HUES6 (cell line): ENCODE measurements at regions not wholly inside any gene's neighbourhood (a gene's known extent, or its start where the extent isn't known, plus 50 kb on each side); places are given as distances from the start of the nearest gene placed in this dataset.
"Not testable (repeated sequence)": the region's sequence is repeated elsewhere in the genome, so short reads cannot be mapped to it uniquely, and the experiment has no call there.

ENCODE experiments used
- H3K27ac ChIP-seq: 2 replicates; pipeline ENCODE4 v1.7.0; 2013; ENCODE audit warnings: low read depth, mild to moderate bottlenecking, low read length, inconsistent platforms
- H3K27me3 ChIP-seq: 2 replicates; pipeline ENCODE4 v1.6.1; 2013; ENCODE audit warnings: low read length; ENCODE audit not compliant: control insufficient read depth, insufficient read depth
- H3K36me3 ChIP-seq: 2 replicates; pipeline ENCODE4 v1.6.1; 2013; ENCODE audit warnings: low read length; ENCODE audit not compliant: control insufficient read depth, insufficient read depth
- H3K4me1 ChIP-seq: 2 replicates; pipeline ENCODE4 v1.6.1; 2013; ENCODE audit warnings: low read length; ENCODE audit not compliant: control insufficient read depth, insufficient read depth
- H3K4me3 ChIP-seq: 2 replicates; pipeline ENCODE4 v1.5.1; 2013; ENCODE audit warnings: low read depth, low read length
- H3K9ac ChIP-seq: one replicate; pipeline ENCODE4 v1.6.1; 2013; ENCODE audit warnings: mild to moderate bottlenecking, low read length
- H3K9me3 ChIP-seq: 2 replicates; pipeline ENCODE4 v1.6.1; 2013; ENCODE audit warnings: low read depth, low read length; ENCODE audit not compliant: control insufficient read depth, insufficient read depth

- Histone ChIP-seq H3K27ac (no peak overlapping the region), H3K4me3 (no peak overlapping the region), H3K9me3 (no peaks in the 10 kb centered on the region), H3K36me3 (no peaks in the 10 kb centered on the region), H3K4me1 (no peaks in the 10 kb centered on the region), H3K27me3 (no peaks in the 10 kb centered on the region), H3K9ac (no peak overlapping the region)
These were observed 168.7 kb upstream of the TENM4 start for GRCh38 chr11:79609511-79609910.

DNA sequence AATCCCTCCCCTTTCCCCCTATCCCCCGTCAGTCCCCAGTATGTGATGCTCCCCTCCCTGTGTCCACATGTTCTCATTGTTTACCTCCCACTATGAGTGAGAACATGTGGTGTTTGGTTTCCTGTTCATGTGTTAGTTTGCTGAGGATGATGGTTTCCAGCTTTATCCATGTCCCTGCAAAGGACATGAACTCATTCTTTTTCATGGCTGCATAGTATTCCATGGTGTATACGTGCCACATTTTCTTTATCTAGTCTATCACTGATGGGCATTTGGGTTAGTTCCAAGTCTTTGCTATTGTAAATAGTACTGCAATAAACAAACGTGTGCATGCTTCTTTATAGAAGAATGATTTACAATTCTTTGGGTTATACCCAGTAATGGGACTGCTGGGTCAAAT, 165.6 kb upstream of the TENM4 start:
- not testable (repeated sequence) for H3K4me3 ChIP-seq, H3K9me3 ChIP-seq, H3K36me3 ChIP-seq, H3K27ac ChIP-seq, H3K27me3 ChIP-seq, H3K9ac ChIP-seq, H3K4me1 ChIP-seq

DNA sequence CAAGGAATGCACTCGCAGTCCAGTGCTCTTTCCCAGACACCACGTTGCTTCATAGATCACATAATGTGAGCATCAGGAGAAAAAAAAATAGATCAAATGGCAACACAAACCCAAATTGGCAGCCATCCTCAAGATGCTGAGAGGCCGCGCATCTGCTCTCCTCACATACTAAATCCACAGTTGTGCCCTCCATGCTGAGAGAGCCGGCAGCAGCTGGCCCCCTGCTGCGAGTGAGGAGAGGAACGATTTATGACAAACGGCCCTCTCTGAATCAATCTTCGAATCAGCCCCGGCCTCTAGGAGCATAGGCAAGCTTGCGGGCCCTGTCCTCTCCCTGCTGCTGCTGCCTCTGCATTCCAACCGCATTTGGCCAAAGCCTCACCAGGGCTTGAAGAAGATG, 159.9 kb upstream of the TENM4 start:
- no peaks in the 10 kb centered on the region for H3K36me3 ChIP-seq
- H3K9me3 ChIP-seq = no peaks in the 10 kb centered on the region
- 0 out of 2 replicates have a peak, but pooled peaks cover 5% of the 10 kb centered on the region for H3K4me1 ChIP-seq
- H3K4me3 ChIP-seq = no peak overlapping the region
- no peaks in the 10 kb centered on the region for H3K27me3 ChIP-seq
- no peak overlapping the region for H3K27ac ChIP-seq
- no peak overlapping the region for H3K9ac ChIP-seq

DNA sequence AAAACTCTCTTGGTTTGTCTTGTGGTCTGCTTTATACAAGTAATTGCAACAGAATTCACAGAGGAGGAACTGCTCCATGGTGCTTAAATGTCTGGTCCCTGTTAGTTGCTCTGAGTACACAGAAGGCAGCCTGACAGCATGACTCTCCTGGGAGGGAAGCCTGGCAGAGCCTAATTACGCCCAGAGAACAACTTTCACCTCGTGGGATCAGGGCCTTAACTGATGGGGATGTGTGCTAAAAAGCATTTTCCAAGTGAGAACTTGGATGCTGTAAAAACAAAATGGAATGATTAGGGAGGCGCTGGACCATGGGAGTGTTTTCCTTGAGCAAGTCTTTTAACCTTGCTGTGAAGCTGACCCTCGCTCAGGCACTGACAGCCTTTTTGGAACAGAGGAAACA, 154.0 kb upstream of the TENM4 start:
- Histone ChIP-seq H3K4me3 (no peak overlapping the region), H3K9ac (no peak overlapping the region), H3K36me3 (no peaks in the 10 kb centered on the region), H3K4me1 (no peaks in the 10 kb centered on the region), H3K27ac (no peak overlapping the region), H3K27me3 (no peaks in the 10 kb centered on the region), H3K9me3 (no peaks in the 10 kb centered on the region)

- H3K4me3 ChIP-seq = no peak overlapping the region
- H3K27ac ChIP-seq = no peak overlapping the region
- no peaks in the 10 kb centered on the region for H3K9me3 ChIP-seq
- H3K27me3 ChIP-seq = no peaks in the 10 kb centered on the region
- H3K9ac ChIP-seq = no peak overlapping the region
- H3K36me3 ChIP-seq = no peaks in the 10 kb centered on the region
- H3K4me1 ChIP-seq = no peaks in the 10 kb centered on the region
These were observed 152.0 kb upstream of the TENM4 start for GRCh38 chr11:79592824-79593223.

- no peaks in the 10 kb centered on the region for H3K27me3 ChIP-seq
- no peaks in the 10 kb centered on the region for H3K9me3 ChIP-seq
- no peaks in the 10 kb centered on the region for H3K36me3 ChIP-seq
- no peak overlapping the region for H3K4me3 ChIP-seq
- H3K4me1 ChIP-seq = no peaks in the 10 kb centered on the region
- H3K9ac ChIP-seq = no peak overlapping the region
- no peak overlapping the region for H3K27ac ChIP-seq
These were observed 151.6 kb upstream of the TENM4 start for GRCh38 chr11:79592406-79592805.

- H3K9ac ChIP-seq = no peak overlapping the region
- H3K9me3 ChIP-seq = peaks cover 6% of the 10 kb centered on the region; the same call in 1 of the 2 replicates
- H3K4me1 ChIP-seq = peaks cover 3% of the 10 kb centered on the region; the same call in 1 of the 2 replicates
- no peaks in the 10 kb centered on the region for H3K36me3 ChIP-seq
- H3K27me3 ChIP-seq = no peaks in the 10 kb centered on the region
- H3K27ac ChIP-seq = no peak overlapping the region
- no peak overlapping the region for H3K4me3 ChIP-seq
These were observed 141.6 kb upstream of the TENM4 start for GRCh38 chr11:79582434-79582833.

GRCh38 chr11:79579063-79579462, 138.2 kb upstream of the TENM4 start:
- H3K9me3 ChIP-seq = no peaks in the 10 kb centered on the region
- no peak overlapping the region for H3K9ac ChIP-seq
- no peak overlapping the region for H3K4me3 ChIP-seq
- H3K4me1 ChIP-seq = peaks cover 3% of the 10 kb centered on the region; the same call in 1 of the 2 replicates
- H3K27me3 ChIP-seq = no peaks in the 10 kb centered on the region
- no peak overlapping the region for H3K27ac ChIP-seq
- no peaks in the 10 kb centered on the region for H3K36me3 ChIP-seq

GRCh38 chr11:79578116-79578515, 137.3 kb upstream of the TENM4 start:
- H3K27ac ChIP-seq = no peak overlapping the region
- H3K9ac ChIP-seq = no peak overlapping the region
- no peaks in the 10 kb centered on the region; the same call in 1 of the 2 replicates for H3K27me3 ChIP-seq
- H3K36me3 ChIP-seq = no peaks in the 10 kb centered on the region
- no peaks in the 10 kb centered on the region for H3K9me3 ChIP-seq
- peaks cover 3% of the 10 kb centered on the region; the same call in 1 of the 2 replicates for H3K4me1 ChIP-seq
- no peak overlapping the region for H3K4me3 ChIP-seq

DNA sequence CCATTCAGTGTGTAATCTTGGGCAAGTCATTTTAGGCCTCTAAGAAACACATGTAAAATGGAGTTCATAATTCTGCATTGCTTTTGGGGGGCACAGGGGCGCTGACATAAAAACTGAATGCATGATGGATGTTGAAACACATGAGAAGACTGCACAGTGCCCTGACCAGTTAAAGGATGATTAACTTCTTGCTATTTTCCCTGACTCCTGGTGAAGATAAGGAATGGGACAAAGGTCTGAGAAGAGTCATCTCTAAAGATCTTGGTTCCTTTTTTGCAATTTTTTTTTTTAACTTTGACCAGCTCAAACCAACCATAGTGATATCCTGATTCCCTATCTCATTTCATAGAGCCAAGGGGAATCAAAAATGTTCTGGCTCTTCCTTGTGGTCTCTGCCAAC, 134.9 kb upstream of the TENM4 start:
- Histone ChIP-seq H3K9ac (no peak overlapping the region), H3K27me3 (no peaks in the 10 kb centered on the region; the same call in 1 of the 2 replicates), H3K36me3 (no peaks in the 10 kb centered on the region), H3K9me3 (no peaks in the 10 kb centered on the region), H3K27ac (no peak overlapping the region), H3K4me1 (peaks cover 3% of the 10 kb centered on the region; the same call in 1 of the 2 replicates), H3K4me3 (no peak overlapping the region)

GRCh38 chr11:79570104-79570503, 129.3 kb upstream of the TENM4 start:
- Histone ChIP-seq H3K27me3 (no peaks in the 10 kb centered on the region; the same call in 1 of the 2 replicates), H3K4me3 (no peak overlapping the region), H3K9ac (no peak overlapping the region), H3K27ac (no peak overlapping the region), H3K4me1 (no peaks in the 10 kb centered on the region), H3K9me3 (no peaks in the 10 kb centered on the region), H3K36me3 (no peaks in the 10 kb centered on the region)
